Ishikawa (cell line): ENCODE measurements at regions not wholly inside any gene's neighbourhood (a gene's known extent, or its start where the extent isn't known, plus 50 kb on each side); places are given as distances from the start of the nearest gene placed in this dataset.

ENCODE experiments used
- CEBPB ChIP-seq: IDR thresholded peaks from 2 replicates; pipeline ENCODE4 v1.6.1; 2012
- RAD21 ChIP-seq: IDR thresholded peaks from 2 replicates; pipeline ENCODE4 v1.6.1; 2012; ENCODE audit warnings: low read depth
- TCF12 ChIP-seq: IDR thresholded peaks from 2 replicates; pipeline ENCODE4 v1.6.1; 2012; ENCODE audit warnings: low read depth
- TF ChIP-seq, protein P1 (sequence below): IDR thresholded peaks from 2 replicates; pipeline ENCODE4 v1.6.1; 2012

DNA sequence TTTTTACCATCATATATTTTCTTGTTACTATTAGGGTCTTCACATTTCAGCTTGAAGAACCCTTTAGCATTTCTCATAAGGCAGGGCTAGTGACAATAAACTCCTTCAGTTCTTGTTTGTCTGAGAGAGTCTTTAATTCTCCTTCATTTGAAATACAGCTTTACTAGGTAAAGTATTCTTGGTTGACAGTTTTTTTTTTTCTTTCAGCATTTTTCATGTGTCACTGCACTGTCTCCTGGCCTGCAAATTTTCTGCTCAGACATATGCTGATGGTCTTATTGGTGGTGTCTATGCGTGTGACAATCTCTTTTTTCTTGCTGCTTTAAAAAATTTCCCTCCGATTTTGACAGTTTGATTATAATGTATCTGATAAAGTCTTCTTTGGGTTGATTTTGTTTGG lies 399.9 kb downstream of the SH3GL2 start:
- TF ChIP-seq, protein P1, sequence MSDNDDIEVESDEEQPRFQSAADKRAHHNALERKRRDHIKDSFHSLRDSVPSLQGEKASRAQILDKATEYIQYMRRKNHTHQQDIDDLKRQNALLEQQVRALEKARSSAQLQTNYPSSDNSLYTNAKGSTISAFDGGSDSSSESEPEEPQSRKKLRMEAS: no peak
- no peak for TF ChIP-seq CEBPB
- TF ChIP-seq RAD21: no peak
- no peak for TF ChIP-seq TCF12
